ENCODE measurements at regions not wholly inside any gene's neighbourhood (a gene's known extent, or its start where the extent isn't known, plus 50 kb on each side); places are given as distances from the start of the nearest gene placed in this dataset.
A peak's percentile ranks its signal among the peaks of the same experiment; 100 is the strongest.

DNA sequence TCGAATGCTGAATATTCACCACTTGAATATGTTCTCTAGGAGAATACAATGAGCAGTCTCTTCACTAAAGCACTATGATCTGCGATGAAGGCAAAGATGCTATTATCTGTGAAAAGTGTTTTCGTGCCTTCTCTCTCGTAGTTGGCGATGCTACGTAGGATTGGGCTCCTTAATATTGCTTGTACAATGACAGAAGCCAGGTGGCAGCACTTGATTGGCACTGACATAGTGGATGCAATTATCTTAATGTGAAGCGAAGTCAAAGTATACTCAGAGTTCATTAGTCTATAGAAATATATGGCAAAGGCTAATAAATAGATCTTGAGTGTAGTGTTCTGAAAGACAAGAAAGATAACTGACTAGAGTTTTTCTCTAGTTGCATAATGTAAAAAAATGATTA lies 1135.7 kb upstream of the AGA start:
- no peak for DNase-seq (ENCODE audit: low spot score)

DNA sequence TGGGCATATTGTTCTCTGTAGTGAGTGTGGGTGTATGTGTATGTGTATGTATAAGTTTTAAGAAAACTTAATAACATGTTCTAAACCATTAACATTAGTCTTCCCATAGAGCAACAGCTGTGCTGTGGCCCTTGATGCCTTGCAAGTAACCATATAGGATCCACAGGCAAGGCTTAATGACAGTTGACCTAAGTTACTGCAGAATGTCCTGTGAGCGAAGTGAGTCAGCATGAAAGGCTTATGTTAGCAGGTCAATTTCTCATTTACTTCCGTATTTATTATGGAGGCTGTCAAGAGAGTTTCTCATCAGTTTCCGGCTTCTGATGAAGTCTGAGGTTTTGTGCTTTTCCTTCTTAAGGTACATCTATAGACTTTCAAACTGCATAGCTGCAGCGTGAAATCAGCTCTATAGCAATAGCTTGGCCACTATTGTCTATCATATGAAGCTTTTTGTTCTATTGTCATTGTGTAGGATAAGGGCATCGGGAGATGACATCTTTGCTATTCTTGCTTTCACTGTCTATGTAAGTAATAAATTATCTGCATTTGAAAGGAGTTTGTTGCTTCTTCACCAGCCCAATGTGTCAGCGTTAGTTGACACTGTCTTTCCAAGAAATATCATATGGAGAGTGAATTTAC lies 1153.4 kb upstream of the AGA start:
- no peak for DNase-seq (ENCODE audit: low spot score)

DNA sequence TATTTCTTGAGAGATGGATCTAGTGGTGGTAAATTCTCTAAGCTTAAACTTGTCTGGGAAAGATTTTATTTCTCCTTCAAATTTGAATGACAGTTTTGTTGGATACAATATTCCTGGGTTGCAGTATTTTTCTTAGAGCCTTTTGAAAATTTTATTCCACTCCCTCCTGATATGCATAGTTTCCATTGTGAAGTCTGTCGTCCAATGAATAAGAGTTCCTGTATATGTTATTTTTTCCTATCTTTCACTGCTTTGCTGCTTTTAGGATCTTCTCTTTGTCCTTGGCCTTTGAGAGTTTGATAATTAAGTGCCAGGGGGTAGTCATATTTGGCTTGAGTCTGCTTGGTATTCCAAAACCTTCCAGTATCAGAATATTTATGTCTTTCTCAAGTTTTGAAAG lies 1156.4 kb upstream of the AGA start:
- DNase-seq (ENCODE audit: low spot score) = no peak

DNA sequence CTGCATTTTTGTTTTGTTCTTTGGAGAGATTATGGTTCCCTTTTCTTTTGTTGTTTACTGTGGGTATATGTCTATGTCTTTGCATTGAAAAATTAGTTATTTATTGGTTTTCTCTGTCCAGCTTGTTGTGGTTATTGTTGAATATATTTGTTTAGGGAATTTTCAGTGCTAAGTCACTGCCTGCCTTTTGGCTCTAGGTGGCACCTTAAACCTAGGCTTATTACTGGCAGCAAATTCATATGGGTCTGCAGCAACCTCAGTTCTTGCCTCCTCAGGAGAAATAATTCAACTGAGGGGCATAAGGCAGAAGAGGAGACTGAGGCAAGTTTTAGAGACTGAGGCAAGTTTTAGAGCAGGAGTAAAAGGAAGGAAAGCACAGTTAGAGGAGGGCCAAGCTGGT lies 1157.3 kb upstream of the AGA start:
- no peak for DNase-seq (ENCODE audit: low spot score)

DNA sequence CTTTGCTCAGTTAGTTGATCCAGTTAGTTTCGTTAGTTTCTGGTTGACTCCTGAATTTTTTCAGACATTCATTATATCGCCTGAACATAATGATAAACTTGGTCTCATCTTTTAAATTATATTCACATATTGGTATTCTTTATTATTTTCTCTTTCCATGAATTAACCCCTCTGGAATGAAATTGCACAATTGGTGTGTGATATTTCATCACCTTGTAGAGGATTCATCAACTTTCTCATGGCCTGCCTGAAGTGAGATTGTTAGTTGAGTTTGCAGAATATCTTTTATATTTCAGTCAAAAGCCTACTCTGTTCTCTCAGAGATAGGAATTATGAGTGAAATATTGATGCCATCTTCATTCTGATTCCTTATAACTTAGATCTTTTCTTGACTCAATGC lies 1160.6 kb upstream of the AGA start:
- no peak for DNase-seq (ENCODE audit: low spot score)

DNA sequence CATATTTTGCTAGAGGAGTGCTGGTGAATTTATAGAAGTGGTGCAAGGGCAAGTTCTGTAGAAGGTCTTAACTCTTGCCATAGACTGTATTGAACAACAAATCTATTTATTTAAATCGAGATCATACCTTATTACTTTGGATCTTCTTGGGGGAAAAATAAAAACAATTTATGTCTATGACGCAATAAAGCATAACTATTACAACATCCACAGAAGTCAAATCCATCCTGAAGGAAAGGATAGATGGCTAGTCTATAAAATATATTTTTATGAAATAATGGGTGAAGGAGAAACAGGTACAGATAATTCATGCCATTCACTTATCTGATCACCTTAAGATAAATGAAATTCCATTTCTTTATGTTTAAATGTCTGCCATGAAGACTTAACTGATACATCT lies 1168.8 kb upstream of the AGA start:
- no peak for DNase-seq (ENCODE audit: low spot score)

DNA sequence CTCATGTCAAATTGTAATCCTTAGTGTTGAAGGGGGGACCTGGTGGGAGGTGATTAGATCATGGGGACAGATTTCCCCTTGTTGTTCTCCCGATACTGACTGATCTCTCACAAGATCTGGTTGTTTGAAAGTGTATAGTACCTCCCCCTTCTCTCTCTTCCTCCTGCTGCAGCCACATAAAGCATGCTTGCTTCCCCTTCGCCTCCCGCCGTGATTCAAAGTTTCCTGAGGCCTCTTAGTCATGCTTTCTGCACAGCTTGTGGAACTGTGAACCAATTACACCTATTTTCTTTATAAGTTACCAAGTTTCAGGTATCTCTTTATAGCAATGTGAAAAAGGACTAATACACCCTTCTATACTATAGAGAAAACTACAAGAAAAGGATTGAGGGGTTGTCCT lies 1170.5 kb upstream of the AGA start:
- no peak for DNase-seq (ENCODE audit: low spot score)

DNA sequence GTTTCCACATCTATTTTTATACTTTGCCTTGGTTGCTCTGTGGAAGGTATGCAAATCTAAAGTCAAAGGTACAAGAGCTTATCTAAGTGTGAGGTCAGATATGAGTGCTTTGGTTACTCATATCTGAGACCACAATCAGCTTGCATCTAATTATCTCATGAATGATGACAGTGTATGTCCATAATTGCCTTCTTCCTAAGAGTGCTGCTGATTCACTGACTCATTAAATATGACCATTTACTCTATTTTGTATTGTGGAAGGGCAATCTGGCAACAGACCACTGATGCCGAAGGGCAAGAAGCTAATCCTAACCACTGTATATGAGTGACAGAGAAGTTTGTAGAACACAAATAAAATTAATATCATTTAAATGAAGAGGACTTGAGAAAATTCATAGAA lies 1190.2 kb upstream of the AGA start:
- no peak for DNase-seq (ENCODE audit: low spot score)

DNA sequence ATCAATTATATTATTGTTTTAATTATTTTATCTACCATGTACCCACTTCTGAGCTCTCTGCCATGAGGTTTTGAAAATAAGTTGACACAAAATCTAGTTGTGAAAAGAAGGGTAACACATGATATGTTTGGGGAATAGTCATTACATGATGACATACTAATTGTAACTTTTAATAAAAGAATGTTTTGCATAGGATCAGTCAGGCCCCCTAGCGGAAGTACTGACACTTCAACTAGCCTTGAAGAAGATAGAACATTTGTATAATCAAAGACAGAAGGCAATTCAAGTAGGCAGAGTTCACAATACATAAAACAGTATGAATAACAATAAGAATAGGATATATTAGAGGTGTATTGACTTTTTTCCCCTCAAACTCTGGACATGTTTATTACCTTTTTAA lies 1191.0 kb upstream of the AGA start:
- DNase-seq (ENCODE audit: low spot score) = no peak

DNA sequence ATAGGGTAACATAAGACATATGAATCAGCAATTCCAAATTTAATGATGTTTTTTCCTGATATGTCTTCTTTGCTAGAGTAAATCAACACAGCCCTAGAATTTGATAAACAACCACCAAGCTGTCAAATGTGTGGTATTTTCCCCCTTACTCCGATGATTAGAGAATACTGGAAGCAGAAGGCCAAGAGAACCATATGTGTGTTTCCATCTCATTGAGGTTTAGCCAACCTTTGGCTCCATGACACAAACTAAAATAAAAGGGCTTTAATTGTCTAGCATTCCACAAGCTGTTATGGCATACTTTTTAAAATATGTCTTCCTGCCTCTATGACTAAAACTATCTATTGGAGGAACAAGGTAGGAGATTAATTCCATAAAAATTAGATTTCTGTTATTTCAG lies 1222.4 kb upstream of the AGA start:
- DNase-seq (ENCODE audit: low spot score) = no peak

DNA sequence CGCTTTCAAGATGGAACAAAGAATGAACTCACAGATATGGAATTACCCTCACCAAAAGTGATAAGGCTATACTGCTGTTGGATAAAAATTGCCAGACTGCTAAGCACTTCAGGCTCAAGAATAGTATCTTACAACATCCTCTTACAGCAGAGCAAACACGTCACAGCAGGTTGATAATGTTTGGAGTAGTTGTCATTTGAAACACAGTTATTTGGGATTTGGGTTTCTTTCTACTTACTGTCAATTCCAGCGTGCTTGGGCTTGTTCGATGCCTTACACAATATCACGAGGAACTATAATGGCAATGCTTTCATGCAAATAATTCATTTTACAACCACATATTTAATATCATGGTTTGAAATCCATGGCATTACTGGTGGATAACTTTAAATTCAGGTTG lies 1223.7 kb upstream of the AGA start:
- DNase-seq (ENCODE audit: low spot score) = no peak

DNA sequence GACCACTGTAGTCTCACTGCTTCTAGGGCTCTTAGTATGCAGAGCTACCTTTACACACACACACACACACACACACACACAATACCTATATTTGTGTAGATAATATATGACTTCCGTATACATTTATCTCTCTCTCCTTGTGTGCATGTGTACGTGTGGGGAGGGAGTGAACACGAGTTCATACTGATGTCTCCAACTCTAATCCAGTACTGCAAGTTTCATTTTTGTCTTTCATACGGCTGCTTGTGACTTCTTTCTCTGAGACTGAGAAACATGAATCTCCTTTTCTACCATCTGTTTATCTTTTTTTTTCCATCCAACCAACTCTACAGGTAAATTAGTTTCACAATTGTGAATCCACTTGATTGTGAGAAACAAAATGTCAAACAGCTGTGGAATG lies 1229.5 kb upstream of the AGA start:
- DNase-seq (ENCODE audit: low spot score) = no peak

DNA sequence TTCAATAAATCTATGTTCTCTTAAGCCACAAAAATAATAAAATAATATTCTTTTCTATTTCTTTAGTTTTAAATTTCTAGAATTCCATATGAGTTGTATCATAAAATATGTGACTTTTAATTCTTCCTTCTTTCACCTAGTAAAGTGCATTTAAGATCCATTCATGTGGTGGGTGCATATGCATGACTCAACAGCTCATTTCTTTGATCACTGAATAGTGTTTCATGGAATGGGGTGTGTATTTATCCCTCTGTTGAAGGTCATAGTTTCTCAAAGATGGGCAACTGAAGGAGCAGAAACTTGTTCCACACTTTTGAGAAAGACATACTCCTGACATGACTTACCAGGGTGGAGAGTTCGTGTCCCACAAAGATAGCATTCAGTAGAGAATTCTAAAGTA lies 1230.3 kb upstream of the AGA start:
- DNase-seq (ENCODE audit: low spot score) = no peak

DNA sequence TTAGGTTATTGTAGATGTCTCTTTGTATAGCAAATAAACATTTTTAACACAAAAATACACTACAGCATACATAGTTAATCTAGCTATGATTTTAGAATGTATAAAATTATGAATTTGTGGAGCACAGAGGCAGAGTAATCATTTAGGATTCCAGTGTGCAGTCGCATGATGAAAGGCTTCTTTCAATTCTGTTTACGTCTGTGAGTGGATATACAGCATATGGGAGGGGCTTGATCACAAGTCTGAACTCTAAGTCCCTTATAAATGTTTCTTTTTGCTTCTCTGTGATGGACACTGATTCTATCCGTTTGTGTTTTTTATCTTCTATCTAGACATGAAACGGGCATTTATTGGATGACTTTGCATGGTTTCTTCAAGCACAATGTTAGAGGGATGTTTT lies 1239.6 kb upstream of the AGA start:
- peak; percentile 14 for DNase-seq (ENCODE audit: low spot score)

DNA sequence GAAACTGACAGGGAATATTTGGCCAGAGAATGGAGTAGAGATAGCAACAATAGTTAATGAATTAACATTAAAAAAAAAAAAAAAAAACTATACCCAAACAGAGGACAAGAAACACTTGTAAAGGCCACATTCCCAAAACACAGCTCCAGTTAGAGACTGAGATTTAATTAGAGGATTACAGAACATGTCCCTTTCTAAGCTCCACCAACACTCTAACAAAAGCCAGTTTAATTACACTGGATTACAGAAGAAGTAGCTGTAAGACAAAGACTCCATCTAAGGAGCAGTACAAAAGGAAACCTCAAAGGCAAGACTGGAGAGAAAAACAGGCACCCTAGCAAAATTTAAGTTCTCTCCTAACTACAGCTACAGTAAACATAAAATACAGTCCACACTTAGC lies 1247.7 kb upstream of the AGA start:
- DNase-seq (ENCODE audit: low spot score) = no peak

DNA sequence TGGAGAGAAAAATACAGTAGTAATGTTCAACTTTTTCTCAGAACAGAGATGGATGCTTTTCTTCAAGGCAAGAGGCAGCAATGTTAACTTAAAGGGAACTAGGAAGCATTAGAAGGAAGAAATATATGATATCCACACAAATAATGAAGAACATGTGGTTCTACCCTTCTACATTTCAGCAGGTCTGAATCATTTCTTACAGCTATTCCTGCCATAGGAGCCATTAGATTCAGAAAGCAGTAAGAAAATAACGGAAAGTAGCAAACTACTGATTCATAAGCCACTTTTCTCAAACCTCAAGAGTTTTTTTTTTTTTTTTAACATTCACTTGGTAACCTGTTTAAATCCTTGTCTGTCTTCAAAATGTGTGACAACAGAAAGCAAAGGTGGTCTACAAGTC lies 1251.6 kb upstream of the AGA start:
- no peak for DNase-seq (ENCODE audit: low spot score)

DNA sequence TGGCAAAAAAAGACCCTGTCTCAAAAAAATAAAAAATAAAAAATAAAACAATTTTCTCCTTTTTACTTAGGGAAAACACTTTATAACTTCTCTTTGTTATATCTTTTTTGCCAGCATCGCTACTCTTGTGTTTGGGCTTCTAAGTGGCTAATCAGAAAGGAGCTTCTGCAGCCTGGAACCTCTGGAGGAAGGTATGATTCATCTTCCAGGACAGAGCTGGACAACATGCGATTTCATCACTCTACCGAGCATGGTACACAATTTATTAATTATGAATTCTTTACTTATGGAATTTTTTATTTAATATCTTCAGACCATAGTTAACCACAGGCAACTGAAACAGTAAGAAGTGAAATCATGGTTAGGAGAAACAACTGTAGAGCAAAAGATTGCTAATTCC lies 1254.3 kb upstream of the AGA start:
- no peak for DNase-seq (ENCODE audit: low spot score)

DNA sequence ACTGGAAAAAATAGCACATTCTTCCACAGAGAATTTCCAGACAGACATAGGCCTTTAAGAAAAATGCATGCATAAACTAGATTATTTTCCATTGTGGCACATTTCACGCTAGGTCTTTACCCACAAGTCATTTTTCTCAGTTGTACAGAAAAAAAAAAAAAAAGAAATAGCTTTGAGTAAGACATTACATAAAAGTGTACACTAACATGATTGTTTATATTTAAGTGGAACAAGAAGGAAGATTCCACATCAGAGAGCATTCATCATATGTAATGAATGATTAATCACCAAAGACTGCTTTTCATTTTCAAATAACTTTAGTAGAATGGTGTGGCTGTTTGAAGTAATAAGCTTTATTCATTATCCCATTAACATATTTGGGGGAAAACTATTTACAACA lies 1270.2 kb upstream of the AGA start:
- DNase-seq (ENCODE audit: low spot score) = no peak

DNA sequence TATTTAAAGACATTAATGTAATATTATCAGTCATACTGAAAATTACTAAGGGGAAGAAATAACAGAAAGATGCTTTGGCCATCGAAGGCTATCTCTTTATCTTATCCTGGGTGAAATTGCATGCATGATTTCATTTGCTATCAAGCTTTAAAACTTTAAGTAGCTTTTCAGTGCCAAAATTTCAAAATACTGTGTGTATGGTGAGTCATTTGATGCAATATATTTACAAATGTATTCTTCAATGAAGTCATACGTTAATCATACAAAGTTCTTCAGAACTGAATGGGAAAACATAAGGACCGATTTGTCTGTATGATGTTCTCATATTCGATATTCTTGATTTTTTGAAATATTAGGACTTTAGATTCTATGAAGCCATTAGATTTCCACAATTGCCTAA lies 1295.8 kb upstream of the AGA start:
- DNase-seq (ENCODE audit: low spot score) = no peak

DNA sequence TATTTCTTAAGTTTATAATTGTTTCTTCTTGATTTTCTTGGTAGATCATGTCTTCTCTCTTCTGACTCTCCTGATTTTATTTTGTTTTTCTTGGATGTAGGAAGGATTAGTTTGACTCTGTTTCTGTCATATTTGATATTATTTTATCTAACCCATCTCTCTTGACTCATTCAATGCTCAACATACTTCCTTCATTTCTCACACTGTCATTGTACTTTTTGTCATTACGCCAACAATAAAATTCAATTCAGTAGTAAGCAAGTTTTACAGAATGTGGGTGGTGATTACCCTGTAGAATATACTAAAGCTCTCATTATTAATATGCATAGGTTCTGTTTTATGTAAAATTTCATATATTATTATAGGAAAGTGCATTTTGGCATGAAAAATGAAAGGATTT lies 1303.0 kb upstream of the AGA start:
- no peak for DNase-seq (ENCODE audit: low spot score)

DNA sequence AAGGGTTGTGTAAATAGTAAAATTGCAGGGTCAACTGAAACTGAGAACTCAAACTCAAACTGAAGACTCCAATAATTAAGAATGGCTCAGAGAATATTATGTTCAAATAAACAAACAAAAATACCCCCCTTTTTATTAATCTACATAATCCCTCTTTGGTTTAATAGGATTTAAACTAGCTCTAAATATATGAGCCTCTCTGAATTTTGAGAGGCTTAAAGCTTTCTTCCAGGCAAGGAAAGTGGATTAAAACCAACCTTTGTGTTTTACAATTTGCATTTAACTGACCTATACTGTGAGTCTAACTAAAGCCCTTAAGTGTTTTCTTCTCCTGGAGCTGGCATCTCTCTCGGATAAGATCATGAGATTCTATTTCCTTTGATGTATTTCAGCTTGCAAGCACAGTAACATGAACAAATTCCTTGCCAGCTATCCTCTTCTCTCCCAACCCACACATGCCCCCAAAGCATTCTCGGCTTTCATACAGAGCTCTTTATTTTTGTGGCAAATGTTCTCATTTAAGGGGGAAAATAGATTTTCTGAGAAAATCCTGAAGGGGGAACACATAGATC lies 1310.8 kb upstream of the AGA start:
- no peak for DNase-seq (ENCODE audit: low spot score)

DNA sequence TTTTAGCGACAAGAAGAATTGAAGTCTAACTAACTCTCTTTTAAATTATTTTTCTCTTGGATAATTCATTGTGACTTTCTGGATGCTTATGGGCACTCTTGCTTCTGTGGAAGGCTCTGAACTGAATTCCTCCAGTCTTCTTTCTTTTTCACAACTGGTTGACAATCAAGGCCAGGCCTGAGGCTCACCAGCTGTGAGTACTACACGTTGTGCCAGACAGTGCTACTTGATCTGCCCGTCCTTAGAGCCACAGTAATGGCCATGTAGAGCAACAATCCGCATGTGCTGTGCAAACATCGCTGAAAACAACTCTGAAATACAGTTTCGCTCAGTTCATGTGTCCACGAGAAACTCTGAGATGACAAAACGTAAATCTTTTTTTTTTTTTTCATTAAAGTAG lies 1336.3 kb upstream of the AGA start:
- DNase-seq (ENCODE audit: low spot score) = no peak

DNA sequence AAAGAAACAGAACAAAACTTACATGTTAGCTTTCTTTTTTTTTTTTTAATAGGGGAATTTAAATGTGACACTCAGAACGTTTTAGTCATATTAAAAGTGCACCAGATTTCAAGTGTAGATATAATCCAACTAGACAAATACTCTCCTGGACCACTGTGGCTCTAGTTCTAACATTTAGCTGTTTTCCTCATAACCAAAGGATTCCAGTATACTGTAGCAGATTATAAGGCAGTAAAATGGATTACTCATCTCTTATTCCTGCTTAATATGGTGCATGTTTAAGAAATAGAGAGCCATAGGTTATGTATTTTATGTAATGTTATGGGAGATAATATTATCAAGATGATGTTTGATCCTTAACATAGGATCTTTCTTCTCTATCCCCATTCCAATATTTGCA lies 1339.5 kb upstream of the AGA start:
- DNase-seq (ENCODE audit: low spot score) = no peak

DNA sequence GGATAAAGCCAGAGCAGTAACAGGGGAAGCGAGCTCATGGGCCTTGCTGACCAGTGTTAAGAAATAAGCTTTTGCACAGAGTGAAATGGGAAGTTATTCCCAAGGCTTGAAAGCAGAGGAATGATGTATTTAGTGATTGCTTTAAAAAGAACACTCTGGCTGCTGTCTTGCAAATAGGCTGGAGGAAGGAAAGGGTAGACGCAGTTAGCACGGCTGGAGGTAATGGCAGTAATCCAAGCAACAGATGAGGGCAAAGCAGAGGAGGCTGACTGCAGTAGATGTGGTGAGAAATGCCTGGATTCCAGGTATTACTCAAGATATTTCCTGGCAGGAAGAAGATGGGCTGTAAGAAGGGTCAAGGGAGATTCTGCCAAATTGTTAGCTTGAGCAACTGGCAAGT lies 1342.3 kb upstream of the AGA start:
- no peak for DNase-seq (ENCODE audit: low spot score)

DNA sequence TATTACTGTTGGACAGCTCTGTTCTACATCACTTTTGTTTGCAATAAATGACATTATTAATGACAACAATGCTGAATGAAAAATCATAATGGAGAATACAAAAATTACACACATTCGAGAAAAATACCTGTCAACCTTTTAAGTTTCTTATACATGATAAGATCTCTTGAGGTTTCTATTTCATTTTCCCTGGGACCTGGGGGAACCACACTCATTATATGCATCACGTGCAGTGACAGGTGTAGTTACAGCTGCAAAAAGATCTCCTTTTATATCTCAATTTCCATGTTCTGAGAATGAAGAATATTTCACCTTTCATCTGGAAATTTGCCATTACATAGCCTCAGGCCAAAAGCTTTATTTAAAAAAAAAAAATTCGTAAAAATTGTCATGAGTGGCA lies 1347.0 kb upstream of the AGA start:
- no peak for DNase-seq (ENCODE audit: low spot score)

Data from globus pallidus (tissue), 1 donor.